ENCODE measurements at regions not wholly inside any gene's neighbourhood (a gene's known extent, or its start where the extent isn't known, plus 50 kb on each side); places are given as distances from the start of the nearest gene placed in this dataset.

- TF ChIP-seq YY1 (IDR thresholded peaks at IDR 0.05; ENCODE audit: insufficient read depth, insufficient read length) (no peak), ZNF274 (IDR thresholded peaks at IDR 0.05; ENCODE audit: low read depth, low read length) (no peak)
Measured at GRCh38 chr20:47991875-47992488, 206.7 kb upstream of the SULF2 start.
